Umbilical cord (tissue), 1 donor: ENCODE measurements at regions not wholly inside any gene's neighbourhood (a gene's known extent, or its start where the extent isn't known, plus 50 kb on each side); places are given as distances from the start of the nearest gene placed in this dataset.

ENCODE experiments used
- DNase-seq: peaks from one replicate; pipeline ENCODE4 v3.0.0-alpha.2; 2015; ENCODE audit warnings: low spot score

DNA sequence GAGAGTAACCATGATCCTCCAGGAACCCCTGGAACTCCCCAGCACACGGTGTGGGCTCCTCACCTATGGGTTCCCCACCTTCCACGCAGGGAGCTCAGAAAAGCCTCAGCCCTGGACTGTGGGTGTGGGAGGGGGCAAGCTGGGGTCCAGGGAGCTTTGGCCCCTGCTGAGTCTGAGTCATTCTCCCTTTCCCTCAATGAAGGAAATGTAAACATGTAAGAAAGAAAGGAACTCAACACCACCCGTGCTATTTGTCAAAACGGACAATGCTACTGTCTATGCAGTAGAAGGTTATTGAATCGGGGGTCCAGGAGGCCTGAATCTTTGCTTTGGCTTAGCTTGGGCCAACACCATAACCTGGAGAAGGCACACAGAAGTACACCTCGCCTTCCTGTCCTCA, 222.8 kb downstream of the PMP22 start:
- no peak for DNase-seq

DNA sequence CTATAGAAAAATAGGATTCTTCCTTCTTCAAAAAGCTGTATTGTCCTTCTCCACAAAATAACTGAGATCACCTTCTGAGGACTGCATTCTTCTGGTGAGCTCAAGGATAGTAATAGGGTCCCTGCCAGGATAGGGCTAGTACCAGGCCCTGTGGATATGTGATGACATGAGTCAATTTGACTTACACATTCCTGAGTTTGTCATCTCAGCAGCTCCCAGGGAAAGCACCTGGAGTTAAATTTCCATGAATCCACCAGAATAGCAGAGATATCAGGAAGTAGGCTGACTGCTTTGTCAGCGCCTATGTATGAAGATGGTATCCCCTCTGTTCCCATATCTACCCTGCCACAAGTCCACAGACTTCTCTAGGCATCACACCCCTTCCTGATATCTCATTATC, 225.8 kb downstream of the PMP22 start:
- DNase-seq = no peak

DNA sequence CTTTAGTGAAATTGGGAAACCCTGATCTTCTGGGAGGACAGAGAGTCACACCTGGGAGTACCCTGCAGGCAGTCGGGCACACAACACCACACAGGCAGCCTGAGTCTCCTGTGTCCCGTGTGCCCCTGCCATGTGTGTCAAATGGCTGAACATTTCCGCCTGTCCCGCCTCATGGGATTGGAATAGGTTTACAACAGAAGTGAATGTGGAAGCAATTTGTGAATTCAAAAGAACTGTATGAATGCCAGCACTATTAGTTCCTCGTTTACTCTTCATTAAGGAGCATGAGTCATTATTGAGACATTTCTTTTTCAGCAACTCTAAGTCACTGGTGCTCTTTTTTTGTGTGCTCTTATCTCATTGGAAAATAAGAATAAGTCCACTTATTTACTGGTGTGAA, 226.5 kb downstream of the PMP22 start:
- no peak for DNase-seq

DNA sequence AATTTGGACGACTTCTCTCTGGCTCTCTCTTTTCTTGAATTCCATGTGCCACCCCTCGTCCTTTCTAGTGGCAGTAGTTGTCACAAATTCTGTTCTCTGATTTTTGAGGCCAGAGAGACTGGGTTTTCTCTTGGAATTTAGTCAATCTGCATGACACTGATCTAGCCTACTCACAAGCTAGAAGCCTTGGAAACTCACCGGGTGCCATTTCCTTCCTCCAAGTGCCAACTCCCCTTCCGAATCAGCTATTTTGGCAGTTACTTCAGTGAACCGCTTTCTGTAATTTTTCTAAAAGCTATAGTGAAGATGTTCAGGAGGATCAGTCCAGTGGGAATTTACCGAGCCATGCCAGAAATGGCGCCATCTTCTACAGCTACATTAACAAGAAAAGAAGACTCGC, 228.9 kb downstream of the PMP22 start:
- DNase-seq = no peak

DNA sequence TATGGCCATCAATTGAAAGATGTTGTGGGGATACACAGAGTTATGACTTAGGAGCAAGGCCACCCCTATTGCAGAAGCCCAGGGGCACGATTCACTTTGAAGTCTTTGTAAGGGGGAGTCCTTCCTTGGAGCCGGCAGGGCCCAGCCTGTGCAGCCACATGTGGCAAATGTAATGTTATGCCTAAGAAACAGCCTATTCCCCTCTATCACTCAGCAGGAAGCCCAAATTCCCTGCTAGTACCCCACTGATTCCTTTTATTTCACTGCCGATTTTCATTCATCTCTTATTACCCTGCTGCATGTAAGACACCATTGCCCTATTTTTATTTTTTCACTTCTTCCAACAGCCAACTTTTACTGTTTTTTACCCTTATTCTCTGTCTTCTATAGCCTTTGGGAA, 233.2 kb downstream of the PMP22 start:
- DNase-seq = no peak

DNA sequence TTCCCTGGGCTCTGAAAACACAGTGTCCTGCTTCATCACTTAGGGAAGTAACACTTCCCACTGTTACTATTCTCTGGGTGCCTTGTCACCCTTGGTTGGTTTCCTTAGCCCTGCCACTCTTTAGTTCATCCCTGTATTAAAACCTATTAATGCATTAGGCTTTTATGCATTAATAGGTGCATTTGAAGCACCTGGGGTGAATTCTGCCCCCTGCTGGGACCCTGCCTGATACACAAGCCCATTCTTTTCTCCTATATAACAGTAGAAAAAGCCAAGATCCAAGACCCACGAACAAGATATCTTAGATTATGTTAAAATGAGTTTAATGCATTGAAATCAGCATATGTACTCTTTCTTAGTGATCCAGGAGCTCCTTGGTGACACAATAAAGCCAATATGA, 235.7 kb downstream of the PMP22 start:
- no peak for DNase-seq

DNA sequence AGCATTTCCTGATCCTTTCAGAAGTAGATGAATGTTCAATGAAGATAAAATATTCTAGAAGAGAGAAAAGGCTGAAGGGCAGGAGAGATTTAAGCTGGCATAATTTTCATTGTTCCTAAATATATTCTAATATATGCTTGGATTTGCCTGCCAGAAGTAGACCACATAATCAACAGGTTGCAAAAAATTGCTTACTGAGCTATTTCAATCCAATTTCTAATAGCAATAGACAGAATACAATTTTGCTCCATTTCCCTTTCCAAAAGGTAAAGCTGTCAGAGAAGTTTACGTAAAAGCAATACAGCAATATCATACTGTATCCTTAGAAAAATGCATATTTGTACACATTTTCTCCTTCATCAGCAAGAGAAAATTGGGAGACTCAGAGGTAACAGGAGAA, 237.3 kb downstream of the PMP22 start:
- DNase-seq = no peak

DNA sequence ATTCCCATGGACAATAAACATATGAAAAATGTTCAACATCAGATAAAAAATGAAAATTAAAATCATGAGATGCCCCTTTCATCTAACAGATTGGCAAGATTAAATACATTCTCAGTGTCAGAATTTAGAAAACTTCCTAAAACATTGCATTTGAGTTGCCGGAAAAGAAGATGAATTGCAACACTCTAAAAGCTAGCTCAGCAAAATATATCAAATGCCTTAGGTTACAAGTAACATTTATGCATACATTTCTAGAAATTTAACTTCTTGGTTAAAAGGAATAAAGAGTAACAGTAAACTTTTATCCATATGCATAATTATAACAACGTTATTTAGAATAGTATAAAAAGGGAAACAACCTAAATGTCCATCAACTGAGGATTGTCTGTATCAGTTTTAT, 239.0 kb downstream of the PMP22 start:
- no peak for DNase-seq

DNA sequence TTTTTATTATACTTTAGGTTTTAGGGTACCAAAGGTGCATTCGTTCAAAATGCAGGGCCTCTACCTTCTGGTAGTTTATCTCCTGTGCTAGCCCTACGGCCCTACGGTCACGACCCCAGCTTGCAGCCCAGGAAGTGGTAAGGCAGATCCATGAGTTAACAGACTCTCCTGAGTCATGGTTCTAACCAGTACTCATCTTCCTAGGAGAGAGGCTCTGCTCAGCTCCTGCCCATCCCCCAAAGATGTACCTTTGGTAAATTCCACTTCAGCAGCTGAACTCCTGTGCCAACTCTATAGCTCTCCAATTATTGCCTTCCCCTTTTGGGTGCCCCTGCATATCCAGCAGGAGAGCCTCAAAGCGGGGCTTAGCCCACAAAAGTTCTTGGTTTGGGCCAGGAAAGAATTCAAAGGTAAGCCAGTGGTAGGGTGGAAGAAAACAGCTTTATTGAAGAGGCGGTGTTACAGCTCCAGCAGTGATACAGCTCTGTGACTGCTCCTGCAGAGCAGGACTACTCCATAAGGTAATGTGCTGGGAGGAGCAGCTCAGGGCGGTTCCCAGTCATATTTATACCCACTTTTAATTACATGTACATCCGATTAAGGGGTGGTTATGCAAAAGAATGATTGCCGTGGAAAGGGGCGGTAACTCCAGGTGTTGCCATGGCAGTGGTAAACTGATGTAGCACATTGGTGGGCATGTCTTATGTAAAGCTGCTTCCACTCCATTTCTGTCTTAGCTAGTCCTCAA, 241.4 kb downstream of the PMP22 start:
- DNase-seq = no peak

DNA sequence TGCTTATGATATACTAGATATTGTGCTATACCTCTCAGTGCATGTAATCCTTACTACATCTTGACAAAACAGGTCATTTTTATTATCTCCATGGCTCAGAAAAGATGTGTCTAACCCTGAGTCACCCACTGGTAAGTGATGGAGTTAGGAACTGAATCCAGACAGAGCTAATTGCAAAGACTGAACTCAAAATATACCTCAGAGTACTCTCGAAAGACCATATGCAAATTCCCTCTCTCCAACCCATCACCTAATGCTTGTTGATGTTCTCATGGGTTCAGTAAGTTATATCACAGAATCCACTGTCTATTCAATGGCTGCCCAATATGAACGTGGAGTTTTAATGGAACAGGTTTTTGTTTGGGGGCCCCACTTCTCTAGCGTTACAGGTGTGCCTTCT, 246.0 kb downstream of the PMP22 start:
- no peak for DNase-seq

DNA sequence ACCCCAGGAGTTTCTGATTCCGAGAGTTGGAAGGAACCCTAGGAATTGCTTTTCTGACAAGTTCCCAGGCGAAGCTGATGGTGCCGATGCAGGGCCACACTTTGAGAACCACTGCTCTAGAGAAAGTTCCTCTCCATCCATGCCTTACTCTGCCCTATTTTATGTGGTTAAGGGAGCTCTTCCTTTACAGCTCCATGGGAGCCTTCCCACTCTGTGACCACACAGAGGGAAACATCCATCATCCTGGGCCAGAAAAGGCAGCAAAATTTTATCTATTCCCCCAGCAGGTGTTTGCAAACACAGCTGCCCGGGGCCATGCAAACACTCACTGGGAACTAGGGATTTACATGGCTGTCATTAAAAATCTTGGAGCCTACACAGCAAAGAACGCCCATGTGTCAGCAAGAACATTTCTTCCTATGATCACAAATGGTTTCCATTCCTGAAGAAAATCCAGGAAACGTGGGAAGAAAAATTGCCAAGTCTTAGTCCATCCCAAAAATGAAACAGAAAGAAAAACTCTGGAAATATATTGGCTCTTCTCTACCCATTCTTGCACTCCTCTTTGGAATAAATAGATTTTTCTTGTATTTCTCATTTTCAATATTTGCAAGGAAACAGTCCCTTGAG, 252.7 kb downstream of the PMP22 start:
- no peak for DNase-seq

DNA sequence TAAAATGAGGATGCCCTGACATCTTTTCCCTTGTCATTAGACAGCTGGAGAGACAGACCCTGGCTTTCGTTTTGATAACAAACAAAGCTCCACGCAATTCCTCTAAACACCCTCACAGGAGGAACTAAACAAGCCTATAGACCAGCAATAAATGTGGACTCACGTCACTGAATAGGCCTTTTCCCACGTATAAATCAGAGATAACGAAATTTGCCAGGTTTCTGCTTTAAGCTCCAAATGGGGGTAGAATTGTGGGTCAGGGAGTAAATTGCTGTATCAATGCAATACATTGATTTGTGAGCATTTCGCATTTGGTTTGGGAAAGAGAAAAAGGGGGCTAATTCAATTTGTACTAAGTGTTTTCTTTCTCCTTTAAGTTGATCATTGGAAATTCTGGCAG, 256.0 kb downstream of the PMP22 start:
- DNase-seq = no peak

DNA sequence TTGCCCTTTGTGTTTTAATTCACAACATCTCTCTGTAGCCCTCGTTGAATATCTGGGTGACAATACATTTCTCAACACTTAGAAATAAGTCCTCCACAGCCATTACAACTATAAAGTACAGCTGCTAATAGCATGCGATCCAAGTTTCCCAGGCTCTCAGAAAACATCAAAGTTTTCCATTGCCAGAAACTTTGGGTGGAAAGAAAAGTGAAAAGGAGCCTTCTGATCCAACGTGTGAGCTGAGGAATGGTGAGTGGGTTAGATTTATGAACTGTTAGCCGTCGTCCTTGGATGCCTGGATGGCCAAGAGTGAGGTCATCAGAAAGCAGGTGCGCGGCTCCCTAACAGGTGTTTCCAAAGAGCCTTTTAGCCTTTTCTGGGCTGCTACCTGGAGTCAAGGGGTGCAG, 258.0 kb downstream of the PMP22 start:
- DNase-seq = no peak

DNA sequence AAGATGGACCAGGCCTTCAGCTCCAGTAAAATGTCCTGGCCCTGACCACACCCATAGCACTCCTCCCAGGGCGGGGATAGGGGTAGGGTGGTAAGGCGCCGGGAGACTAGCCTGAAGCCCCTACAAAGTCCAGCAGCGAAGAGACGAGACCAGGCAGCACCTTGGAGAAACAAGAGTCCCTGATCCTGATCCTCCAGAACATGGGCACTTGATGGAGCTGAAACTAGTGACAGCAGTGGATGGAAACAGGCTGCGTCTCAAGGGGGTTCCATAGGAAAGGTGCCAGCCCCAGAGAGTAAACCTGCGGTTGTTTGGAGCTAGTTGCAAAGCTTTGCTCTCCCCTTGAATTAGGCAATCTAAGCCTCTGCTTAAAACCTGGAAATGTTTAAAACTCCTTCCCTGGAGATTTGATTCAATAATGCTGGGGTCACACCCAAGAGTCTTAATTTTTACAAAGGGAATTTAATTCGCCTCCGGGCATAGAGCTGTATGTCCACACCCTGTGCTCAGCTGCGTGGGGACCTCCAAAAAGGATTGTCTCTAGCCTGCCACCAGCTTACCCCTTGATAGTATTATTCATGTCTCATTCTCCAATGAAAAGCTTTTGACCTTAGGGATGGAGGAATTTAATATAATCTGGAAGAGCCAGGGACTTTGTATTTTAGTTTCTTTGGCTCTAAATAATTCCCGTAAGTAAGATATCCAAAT, 258.6 kb downstream of the PMP22 start:
- no peak for DNase-seq

DNA sequence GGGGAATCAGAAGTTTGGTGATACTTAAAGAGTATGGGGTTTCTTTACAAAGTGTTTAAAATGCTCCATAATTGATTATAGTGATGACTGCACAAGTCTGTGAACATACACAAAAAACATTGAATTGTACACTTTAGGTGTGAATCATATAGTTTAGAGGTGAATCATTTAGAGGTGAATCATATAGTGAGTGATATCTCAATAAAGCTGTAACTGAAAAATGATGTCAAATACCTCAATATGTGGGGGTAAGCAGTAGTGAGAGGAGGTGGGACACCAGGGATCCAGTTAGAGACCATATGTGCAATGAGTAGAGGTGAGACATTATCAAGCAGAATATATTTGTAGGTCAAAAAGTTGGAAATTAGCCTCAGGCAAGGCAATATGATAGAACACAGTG, 264.5 kb downstream of the PMP22 start:
- no peak for DNase-seq

DNA sequence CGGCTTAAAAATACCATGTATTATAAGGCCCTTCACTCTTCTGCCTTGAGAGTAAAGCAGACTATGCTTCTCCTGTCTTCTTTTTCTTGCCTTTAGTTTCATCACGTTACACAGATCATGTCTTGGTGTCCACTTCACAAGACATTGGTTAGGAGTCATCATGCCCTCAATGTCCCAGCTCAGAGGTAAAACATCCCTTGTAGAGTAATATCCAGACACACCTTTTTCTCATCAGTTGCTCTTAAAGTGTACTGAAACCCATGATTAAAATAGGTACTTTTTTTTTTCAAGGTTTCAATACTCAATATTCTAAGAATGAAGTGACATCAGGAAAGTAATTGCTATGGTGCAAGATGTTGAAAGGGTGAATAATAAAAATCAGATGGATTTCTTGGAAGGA, 267.8 kb downstream of the PMP22 start:
- no peak for DNase-seq

DNA sequence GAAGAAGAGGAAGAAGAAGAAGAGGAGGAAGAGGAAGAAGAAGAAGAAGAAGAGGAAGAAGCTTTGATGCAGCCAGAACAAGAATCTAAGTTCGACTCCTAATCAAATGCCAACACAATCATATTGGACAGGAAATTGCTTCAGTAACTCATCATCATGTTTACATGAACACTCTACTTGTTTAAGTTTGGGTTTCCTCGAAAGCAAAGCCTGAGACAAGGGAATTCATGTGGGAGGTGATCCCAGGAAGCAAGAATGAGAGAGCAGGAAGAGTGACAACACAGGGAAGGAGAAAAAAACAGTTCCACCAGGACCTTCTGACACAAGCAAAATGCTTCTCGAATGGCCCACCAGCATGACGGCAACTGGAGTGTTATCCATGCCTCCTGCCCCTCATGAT, 279.0 kb downstream of the PMP22 start:
- no peak for DNase-seq

DNA sequence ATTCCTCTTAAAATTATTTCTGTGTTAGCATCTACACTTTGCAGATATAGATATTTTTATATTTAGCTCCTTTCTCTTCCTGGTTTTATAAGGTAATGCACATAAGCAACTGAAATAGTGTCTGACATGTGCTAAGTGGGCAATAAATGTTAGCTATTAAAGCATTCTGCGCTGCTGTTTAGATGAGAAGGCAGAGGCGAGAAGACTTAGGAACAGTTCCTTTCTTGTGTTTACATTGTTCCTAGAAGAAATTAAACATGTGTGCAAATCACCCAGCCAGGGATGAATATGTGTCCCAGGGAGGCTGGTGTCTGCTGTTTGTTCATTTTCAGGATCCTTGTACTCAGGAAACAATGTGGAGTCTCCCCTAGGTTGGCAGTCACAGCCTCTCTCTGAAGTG, 292.3 kb downstream of the PMP22 start:
- DNase-seq = no peak

DNA sequence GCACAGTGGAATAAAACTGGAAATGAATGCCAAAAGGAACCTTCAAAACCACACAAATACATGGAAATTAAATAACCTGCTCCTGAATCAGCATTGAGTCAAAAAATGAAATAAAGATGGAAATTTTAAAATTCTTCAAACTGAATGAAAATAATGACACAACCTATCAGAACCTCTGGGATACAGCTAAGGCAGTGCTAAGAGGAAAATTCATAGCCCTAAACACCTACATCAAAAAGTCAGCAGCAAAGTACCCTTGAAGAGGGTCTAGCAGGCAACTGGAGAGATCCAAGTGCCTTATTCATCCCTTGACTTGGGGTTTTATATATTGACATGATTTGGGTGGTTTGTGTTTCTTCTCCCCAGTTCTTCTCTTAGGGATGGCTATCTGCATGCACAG, 294.1 kb downstream of the PMP22 start:
- no peak for DNase-seq

DNA sequence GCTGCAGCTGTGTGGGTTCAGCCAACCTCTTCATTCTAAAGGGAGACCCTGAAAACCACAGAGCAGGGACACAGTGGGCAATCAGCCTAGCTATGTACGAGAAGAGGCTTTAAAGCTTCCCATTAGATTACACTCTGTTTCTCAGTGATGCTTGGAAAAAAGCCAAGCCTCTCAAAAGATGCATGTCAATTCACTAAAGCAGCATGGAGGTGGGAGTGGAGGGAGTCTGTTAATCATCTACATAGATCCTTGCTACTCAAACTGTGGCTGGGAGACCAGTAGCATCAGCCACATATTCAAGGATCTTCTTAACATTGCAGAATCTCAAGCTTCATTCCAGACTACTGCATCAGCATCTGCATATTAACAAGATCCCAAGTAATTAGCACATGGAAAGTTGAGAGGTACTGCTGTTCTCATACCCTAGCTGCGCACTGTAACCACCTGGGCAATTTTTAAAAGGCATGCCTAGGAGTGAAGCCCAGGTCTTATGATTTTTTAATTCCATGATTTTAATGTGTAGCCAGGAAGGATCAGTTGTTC, 305.9 kb downstream of the PMP22 start:
- no peak for DNase-seq

DNA sequence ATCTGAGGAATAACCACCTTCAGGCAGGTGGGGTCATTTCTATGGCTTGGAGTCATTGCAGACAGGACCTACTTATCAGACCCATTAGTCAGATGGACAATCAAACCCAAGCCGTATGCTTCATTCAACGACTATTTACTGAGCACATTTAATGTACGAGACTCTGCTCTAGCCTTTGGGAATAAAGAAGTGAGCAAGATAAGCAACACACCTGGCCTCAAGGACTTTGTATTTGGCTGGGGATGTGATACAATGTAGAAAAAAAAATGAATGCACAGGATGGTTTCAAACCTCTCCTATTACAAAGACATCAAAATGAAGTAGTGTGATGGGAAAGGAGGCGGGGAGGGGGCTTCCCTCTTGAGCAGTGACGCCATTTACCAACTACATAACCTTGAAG, 311.7 kb downstream of the PMP22 start:
- DNase-seq = no peak

DNA sequence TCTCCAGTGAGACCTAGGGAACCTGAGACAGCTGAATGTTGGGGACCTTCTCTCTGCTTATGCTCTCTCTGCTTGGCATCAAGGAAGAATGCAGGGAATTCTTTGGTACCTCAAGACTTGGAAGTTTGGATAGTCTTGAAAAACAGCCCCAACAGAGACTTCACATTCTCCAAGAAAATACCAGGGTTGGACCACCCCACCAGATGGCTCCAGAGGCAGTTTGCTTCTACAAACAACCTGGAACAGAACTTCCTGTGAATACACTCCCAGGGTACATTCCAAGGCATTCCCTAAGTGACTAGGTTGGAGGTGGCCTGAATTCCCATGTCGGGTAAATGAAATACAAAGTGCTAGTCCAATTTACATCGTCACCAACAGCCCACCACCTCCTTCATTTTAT, 314.4 kb downstream of the PMP22 start:
- DNase-seq = no peak

DNA sequence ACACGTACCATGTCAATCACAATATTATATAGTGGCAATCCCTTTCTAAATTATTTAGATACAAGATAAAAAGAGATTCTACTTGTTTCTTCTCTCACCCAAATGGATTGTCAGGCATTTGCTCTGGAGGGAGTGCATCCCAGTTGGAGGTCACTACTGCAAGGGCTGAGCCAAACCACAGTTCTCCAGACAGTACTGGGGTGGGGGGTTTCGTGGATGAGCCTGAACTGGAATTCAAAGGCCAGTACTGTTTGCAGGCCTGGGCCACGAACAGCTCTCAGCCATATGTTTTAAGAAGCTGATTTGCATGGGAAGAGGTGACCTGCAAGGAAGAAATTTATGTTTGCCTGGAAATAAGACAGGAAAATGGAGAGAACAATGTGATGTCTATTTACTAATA, 314.9 kb downstream of the PMP22 start:
- DNase-seq = no peak
